Omental fat pad (tissue), 3 donors: ENCODE measurements at regions not wholly inside any gene's neighbourhood (a gene's known extent, or its start where the extent isn't known, plus 50 kb on each side); places are given as distances from the start of the nearest gene placed in this dataset.

ENCODE experiments used
- ATAC-seq: fragments of 150-250 bp; one replicate; pipeline ENCODE4 v1.9.1; 2016; ENCODE audit warnings: mild to moderate bottlenecking, moderate library complexity; ENCODE audit not compliant: low FRiP score
- DNase-seq: peaks from one replicate; pipeline ENCODE4 v3.0.0-alpha.2; 2019; ENCODE audit warnings: low spot score
- CTCF ChIP-seq, 3 donors: fragments of 450-650 bp; IDR thresholded peaks; one replicate each; pipeline ENCODE4 v1.5.1; 2016 to 2017; ENCODE audit warnings: antibody characterized with exemption in 3 of 3, mild to moderate bottlenecking in 3 of 3, moderate library complexity in 2 of 3

GRCh38 chr3:124435467-124435866 lies 294.8 kb upstream of the UMPS start:
- ATAC-seq (no peak), DNase-seq (no peak)
- no peak for TF ChIP-seq CTCF (IDR thresholded peaks at IDR 0.05)

GRCh38 chr3:124438813-124439212 lies 291.4 kb upstream of the UMPS start:
- TF ChIP-seq CTCF (IDR thresholded peaks at IDR 0.05), result no peak
- no peak for ATAC-seq
- DNase-seq, result no peak

GRCh38 chr3:124439603-124440002 lies 290.6 kb upstream of the UMPS start:
- TF ChIP-seq CTCF (IDR thresholded peaks at IDR 0.05), result no peak
- no peak for ATAC-seq
- no peak for DNase-seq

GRCh38 chr3:124441766-124442165 lies 288.5 kb upstream of the UMPS start:
- DNase-seq (no peak), ATAC-seq (no peak)
- TF ChIP-seq CTCF (IDR thresholded peaks at IDR 0.05), result no peak

GRCh38 chr3:124442463-124442862 lies 287.8 kb upstream of the UMPS start:
- ATAC-seq (no peak), DNase-seq (no peak)
- no peak for TF ChIP-seq CTCF (IDR thresholded peaks at IDR 0.05)

GRCh38 chr3:124443446-124443845 lies 286.8 kb upstream of the UMPS start:
- no peak for ATAC-seq
- no peak for TF ChIP-seq CTCF (IDR thresholded peaks at IDR 0.05)

GRCh38 chr3:124444075-124444474 lies 286.2 kb upstream of the UMPS start:
- ATAC-seq, result no peak
- no peak for TF ChIP-seq CTCF (IDR thresholded peaks at IDR 0.05)
- no peak for DNase-seq

More at GRCh38 chr3:124443446-124443845, 286.8 kb upstream of the UMPS start:
- DNase-seq, result no peak
